ENCODE measurements at regions not wholly inside any gene's neighbourhood (a gene's known extent, or its start where the extent isn't known, plus 50 kb on each side); places are given as distances from the start of the nearest gene placed in this dataset.

DNA sequence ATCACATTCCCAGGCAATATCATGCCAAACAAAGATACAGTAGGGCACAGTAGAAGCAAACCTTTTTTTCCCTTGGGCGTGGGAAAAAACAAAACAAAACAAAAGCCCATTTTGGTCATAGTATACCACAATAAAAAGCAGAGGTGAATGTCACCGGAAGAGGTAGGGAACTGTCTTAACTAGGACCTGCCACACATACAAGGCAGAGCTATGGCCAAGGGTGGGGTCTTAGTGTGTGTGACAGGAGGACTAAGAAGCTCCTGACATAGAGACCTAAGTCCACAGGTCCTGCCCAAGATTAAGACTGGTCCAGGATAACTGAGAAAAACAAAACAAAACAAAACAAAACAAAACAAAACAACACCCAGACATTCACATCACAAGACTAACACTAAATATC, 441.2 kb upstream of the DSEL start:
- no peak overlapping the region for H3K4me3 ChIP-seq (ENCODE audit: low read length)
- H3K27me3 ChIP-seq (ENCODE audit: control insufficient read depth, insufficient read depth, low read length), result no peaks in the 10 kb centered on the region
- H3K9ac ChIP-seq (ENCODE audit: low read length), result no peak overlapping the region
- H3K4me1 ChIP-seq (ENCODE audit: control insufficient read depth, insufficient read depth, low read length), result no peaks in the 10 kb centered on the region
- no peaks in the 10 kb centered on the region for H3K36me3 ChIP-seq (ENCODE audit: control insufficient read depth, insufficient read depth, low read length)
- H3K27ac ChIP-seq (ENCODE audit: low read depth, low read length), result no peak overlapping the region

DNA sequence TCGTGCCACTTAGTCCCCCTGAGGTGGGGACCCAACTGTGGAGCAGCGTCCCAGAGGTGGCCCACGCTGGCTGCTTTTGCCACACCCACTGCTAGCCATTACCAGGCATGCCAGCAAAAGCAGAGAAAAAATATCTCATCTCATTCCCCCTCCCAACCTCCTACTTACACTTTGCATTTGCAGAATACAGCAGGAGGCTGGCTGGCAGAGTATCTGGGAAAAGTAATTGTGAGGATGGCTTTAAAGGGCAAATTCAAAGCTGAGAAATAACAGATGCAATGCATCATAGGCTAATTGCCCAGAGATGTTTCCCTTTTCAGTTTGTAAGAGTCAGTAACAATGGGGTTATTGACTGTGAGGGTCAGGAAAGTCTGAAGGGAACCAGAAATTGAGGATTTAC, 438.1 kb upstream of the DSEL start:
- Histone ChIP-seq H3K36me3 (ENCODE audit: control insufficient read depth, insufficient read depth, low read length) (no peaks in the 10 kb centered on the region), H3K4me1 (ENCODE audit: control insufficient read depth, insufficient read depth, low read length) (no peaks in the 10 kb centered on the region), H3K9ac (ENCODE audit: low read length) (no peak overlapping the region), H3K27me3 (ENCODE audit: control insufficient read depth, insufficient read depth, low read length) (no peaks in the 10 kb centered on the region), H3K4me3 (ENCODE audit: low read length) (no peak overlapping the region), H3K27ac (ENCODE audit: low read depth, low read length) (no peak overlapping the region)

DNA sequence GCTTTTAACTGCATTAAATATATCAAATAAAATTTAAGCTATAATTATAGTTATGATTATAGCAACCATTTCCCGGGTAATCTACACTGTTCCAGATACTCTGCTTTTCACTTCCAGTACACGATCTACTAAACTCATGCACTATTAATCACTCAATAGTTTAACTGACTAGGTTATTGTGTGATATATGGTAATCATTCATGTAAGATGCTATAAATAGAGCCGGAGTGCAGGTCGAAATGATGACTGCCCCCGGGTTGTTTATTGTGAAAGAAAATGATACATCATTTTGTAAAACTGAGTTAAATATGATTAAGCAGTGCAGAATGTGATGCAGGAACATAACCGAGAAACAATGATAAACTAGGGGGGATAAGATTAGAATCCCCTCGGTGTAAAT, 434.6 kb upstream of the DSEL start:
- Histone ChIP-seq H3K9ac (ENCODE audit: low read length) (no peak overlapping the region), H3K27ac (ENCODE audit: low read depth, low read length) (no peak overlapping the region), H3K36me3 (ENCODE audit: control insufficient read depth, insufficient read depth, low read length) (no peaks in the 10 kb centered on the region), H3K27me3 (ENCODE audit: control insufficient read depth, insufficient read depth, low read length) (no peaks in the 10 kb centered on the region), H3K4me1 (ENCODE audit: control insufficient read depth, insufficient read depth, low read length) (no peaks in the 10 kb centered on the region), H3K4me3 (ENCODE audit: low read length) (no peak overlapping the region)

DNA sequence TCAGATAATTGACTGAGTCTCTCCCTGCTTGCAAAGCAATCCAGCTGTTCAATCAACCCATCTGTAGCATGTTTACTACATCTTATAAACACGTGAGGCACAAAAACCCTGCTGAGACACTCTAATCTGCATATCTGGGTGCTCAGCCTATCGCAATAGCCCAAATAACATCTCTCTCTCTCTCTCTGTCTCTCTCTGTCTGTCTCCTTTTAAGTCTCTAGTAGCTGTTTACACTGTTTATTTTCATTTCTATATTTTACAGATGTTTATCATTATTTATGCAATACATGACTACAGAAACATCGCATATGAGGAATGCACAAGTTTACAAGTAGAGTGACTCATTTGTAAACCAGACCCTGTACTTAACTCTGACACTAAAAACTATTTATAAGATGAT, 422.1 kb upstream of the DSEL start:
- no peak overlapping the region for H3K4me3 ChIP-seq (ENCODE audit: low read length)
- H3K27me3 ChIP-seq (ENCODE audit: control insufficient read depth, insufficient read depth, low read length), result no peaks in the 10 kb centered on the region
- H3K4me1 ChIP-seq (ENCODE audit: control insufficient read depth, insufficient read depth, low read length), result no peaks in the 10 kb centered on the region
- no peaks in the 10 kb centered on the region for H3K36me3 ChIP-seq (ENCODE audit: control insufficient read depth, insufficient read depth, low read length)
- H3K9ac ChIP-seq (ENCODE audit: low read length), result no peak overlapping the region
- no peak overlapping the region for H3K27ac ChIP-seq (ENCODE audit: low read depth, low read length)

DNA sequence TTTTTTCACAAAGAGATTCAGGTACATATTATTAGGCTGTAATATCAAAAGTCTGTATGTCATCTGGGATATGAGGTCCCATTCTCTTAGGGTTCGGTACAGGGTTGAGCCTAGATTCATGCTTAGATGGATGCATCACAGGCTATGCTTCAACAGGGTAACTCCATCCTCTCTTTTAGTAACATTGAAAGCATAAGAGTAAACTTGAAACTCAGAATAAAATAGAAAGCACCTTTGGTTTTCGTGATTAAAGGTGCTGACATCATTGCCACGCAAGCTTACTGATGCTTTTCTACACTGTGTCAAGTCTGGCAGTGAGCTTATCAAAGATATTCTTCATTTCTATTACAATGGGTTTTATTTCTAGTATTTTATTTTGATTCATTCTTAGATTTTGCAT, 419.1 kb upstream of the DSEL start:
- Histone ChIP-seq H3K4me3 (ENCODE audit: low read length) (no peak overlapping the region), H3K36me3 (ENCODE audit: control insufficient read depth, insufficient read depth, low read length) (no peaks in the 10 kb centered on the region), H3K27ac (ENCODE audit: low read depth, low read length) (no peak overlapping the region), H3K27me3 (ENCODE audit: control insufficient read depth, insufficient read depth, low read length) (no peaks in the 10 kb centered on the region), H3K4me1 (ENCODE audit: control insufficient read depth, insufficient read depth, low read length) (no peaks in the 10 kb centered on the region), H3K9ac (ENCODE audit: low read length) (no peak overlapping the region)

DNA sequence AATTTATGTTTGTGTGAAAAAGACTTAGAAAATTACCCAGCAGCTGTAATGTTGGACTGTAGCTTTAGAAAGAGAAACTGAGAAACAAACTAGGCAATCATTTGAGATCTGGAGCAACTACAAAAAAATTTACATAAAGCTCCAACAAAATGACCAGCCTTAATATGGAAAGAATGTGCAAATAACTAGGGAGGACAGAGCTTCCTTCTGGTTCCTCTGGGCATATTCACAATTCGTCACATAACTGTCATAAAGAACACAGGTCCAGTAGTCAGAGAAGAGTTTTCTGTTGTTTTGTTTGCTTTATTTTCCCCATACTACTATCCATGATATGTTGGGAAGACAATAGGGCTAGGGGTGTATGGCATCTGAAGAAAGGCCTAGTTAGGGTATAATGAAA, 416.8 kb upstream of the DSEL start:
- H3K4me3 ChIP-seq (ENCODE audit: low read length), result no peak overlapping the region
- no peak overlapping the region for H3K9ac ChIP-seq (ENCODE audit: low read length)
- H3K36me3 ChIP-seq (ENCODE audit: control insufficient read depth, insufficient read depth, low read length), result no peaks in the 10 kb centered on the region
- H3K27ac ChIP-seq (ENCODE audit: low read depth, low read length), result no peak overlapping the region
- H3K4me1 ChIP-seq (ENCODE audit: control insufficient read depth, insufficient read depth, low read length), result no peaks in the 10 kb centered on the region
- H3K27me3 ChIP-seq (ENCODE audit: control insufficient read depth, insufficient read depth, low read length), result no peaks in the 10 kb centered on the region

DNA sequence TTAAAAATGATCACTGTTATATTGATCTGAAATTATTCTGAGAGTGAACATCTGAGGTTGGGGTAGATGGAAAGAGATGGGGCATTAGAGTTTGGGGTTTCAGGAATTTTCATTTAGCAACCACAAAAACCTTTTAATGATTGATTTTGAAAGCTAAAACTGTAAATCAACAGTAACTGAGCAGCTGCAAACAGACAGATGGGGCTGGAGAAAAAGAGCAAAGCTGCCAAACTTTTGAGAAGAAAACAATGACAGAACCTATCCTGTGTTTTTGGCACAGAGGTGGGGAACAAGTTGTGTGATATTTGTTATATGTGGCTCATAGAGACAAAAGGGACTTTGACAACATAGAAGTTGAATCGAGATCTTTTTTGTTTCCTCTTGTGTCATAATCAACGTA, 415.8 kb upstream of the DSEL start:
- Histone ChIP-seq H3K27me3 (ENCODE audit: control insufficient read depth, insufficient read depth, low read length) (no peaks in the 10 kb centered on the region), H3K36me3 (ENCODE audit: control insufficient read depth, insufficient read depth, low read length) (no peaks in the 10 kb centered on the region), H3K4me3 (ENCODE audit: low read length) (no peak overlapping the region), H3K9ac (ENCODE audit: low read length) (no peak overlapping the region), H3K4me1 (ENCODE audit: control insufficient read depth, insufficient read depth, low read length) (no peaks in the 10 kb centered on the region), H3K27ac (ENCODE audit: low read depth, low read length) (no peak overlapping the region)

DNA sequence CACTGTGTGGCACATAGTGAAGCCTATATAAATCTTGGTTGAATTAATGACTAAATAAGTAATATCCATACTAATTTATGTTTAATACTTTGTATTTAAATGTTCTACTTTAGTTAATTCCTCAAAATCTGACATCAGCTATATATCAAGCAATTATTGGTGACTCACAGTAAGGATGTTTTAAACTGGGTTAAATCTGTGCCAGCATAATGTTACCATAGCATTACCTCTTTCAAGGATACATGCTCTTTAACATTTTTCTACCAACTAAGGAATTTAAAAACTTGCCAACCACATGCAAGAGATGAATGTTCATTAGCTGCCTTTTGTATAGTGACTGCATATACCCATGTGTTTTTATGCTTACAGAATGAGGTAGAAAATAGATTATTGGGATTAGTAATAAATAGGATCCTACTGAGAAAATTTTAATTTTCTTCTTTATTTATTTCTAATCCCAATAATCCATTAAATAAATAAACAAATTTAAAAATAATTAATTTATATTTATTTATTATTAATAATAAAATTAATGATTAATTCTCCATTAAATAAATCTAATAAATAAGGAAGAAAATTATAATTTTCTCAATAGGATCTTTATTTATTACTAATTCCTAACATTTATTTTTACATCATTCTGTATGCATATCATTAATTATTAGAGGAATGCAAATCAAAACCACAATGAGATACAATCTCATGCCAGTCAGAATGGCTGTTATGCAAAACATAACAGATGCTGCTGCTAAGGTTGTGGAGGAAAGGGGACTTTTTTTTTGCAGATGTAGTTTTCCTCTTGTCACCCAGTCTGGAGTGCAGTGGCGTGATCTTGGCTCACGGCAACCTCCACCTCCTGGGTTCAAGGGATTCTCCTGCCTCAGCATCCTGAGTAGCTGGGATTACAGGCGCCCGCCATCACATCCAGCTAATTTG, 410.7 kb upstream of the DSEL start:
- H3K4me3 ChIP-seq (ENCODE audit: low read length), result no peak overlapping the region

DNA sequence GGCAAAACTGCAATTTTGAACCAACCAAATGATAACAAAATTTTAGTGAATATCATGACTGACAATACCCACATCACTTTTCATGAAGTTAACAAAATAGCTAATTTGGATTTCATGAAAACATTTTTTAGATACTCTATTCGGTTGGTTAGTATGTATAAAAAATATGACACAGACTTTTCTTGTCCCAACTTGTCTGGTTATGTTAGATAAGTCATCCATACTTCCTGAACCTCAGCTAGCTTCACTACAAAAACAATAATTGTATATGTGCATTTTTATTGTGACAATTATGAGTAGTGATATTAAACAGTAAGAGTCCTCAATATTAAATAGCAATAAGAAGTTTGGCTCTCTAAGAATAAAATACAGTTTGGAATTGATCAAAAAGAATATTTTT, 408.1 kb upstream of the DSEL start:
- Histone ChIP-seq H3K36me3 (ENCODE audit: control insufficient read depth, insufficient read depth, low read length) (no peaks in the 10 kb centered on the region), H3K4me1 (ENCODE audit: control insufficient read depth, insufficient read depth, low read length) (no peaks in the 10 kb centered on the region), H3K9ac (ENCODE audit: low read length) (no peak overlapping the region), H3K4me3 (ENCODE audit: low read length) (no peak overlapping the region), H3K27me3 (ENCODE audit: control insufficient read depth, insufficient read depth, low read length) (no peaks in the 10 kb centered on the region), H3K27ac (ENCODE audit: low read depth, low read length) (no peak overlapping the region)

More for the DNA sequence above, 410.7 kb upstream of the DSEL start:
- H3K9ac ChIP-seq (ENCODE audit: low read length), result no peak overlapping the region
- H3K4me1 ChIP-seq (ENCODE audit: control insufficient read depth, insufficient read depth, low read length), result no peaks in the 10 kb centered on the region
- no peaks in the 10 kb centered on the region for H3K36me3 ChIP-seq (ENCODE audit: control insufficient read depth, insufficient read depth, low read length)
- no peak overlapping the region for H3K27ac ChIP-seq (ENCODE audit: low read depth, low read length)
- no peaks in the 10 kb centered on the region for H3K27me3 ChIP-seq (ENCODE audit: control insufficient read depth, insufficient read depth, low read length)

DNA sequence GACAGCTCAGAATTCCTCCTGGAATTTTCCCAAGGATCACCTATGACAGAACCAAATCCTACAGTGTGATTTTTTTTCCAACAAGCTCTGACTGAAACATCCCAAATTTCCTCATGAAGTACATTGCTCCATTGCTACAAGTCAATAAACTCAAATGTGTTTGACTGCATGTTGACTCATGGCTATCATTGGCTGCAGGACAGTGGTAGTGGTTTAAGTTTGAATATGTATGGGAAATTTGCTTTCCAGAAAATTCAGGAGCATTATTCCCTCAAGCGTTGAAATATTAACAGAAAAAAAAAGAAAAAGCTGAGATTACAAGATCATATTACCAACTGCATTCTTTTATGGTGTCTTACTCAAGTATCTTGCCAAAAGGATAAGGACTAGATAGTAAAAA, 402.8 kb upstream of the DSEL start:
- H3K27ac ChIP-seq (ENCODE audit: low read depth, low read length), result no peak overlapping the region
- no peaks in the 10 kb centered on the region for H3K4me1 ChIP-seq (ENCODE audit: control insufficient read depth, insufficient read depth, low read length)
- H3K36me3 ChIP-seq (ENCODE audit: control insufficient read depth, insufficient read depth, low read length), result no peaks in the 10 kb centered on the region
- no peak overlapping the region for H3K4me3 ChIP-seq (ENCODE audit: low read length)
- H3K9ac ChIP-seq (ENCODE audit: low read length), result no peak overlapping the region
- no peaks in the 10 kb centered on the region for H3K27me3 ChIP-seq (ENCODE audit: control insufficient read depth, insufficient read depth, low read length)

DNA sequence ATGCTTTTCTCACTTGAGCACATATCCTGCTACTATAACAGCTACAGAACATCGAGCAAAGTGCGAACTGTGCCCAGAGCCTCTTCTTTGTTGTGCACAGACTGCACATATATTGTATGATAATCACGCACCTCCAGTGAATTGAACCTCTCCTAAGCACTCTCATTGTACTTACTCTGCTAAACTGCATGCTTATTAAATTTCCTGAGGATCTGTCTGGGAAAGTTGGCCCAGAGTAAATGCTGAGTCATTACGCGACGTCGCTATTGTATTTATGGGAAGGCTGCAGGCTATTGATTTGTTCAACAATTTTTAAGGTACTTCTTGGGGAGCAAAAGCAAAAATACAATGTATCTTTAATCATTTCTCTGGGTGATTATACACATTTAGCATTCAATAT, 399.6 kb upstream of the DSEL start:
- Histone ChIP-seq H3K4me1 (ENCODE audit: control insufficient read depth, insufficient read depth, low read length) (no peaks in the 10 kb centered on the region), H3K36me3 (ENCODE audit: control insufficient read depth, insufficient read depth, low read length) (no peaks in the 10 kb centered on the region), H3K27me3 (ENCODE audit: control insufficient read depth, insufficient read depth, low read length) (no peaks in the 10 kb centered on the region), H3K9ac (ENCODE audit: low read length) (no peak overlapping the region), H3K27ac (ENCODE audit: low read depth, low read length) (no peak overlapping the region), H3K4me3 (ENCODE audit: low read length) (no peak overlapping the region)

DNA sequence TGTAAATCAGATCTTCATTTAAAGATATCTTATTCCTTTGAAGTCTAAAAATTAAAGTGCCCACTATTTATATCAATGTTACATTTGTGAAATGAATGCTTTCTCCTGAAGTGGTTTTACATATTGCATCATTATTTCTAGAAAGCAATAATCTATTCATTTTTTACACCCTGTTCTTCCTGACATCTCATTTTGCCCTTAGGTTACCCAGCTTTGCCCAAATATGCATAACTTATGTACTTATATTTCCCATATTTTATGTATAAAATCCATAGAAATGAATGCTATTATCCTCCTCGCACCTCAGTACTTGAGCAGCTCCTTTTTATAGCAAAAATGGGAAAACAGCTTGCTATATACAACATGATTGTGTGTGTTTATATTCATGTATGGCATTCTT, 396.5 kb upstream of the DSEL start:
- no peaks in the 10 kb centered on the region for H3K4me1 ChIP-seq (ENCODE audit: control insufficient read depth, insufficient read depth, low read length)
- H3K27ac ChIP-seq (ENCODE audit: low read depth, low read length), result no peak overlapping the region
- H3K27me3 ChIP-seq (ENCODE audit: control insufficient read depth, insufficient read depth, low read length), result no peaks in the 10 kb centered on the region
- no peak overlapping the region for H3K9ac ChIP-seq (ENCODE audit: low read length)
- H3K36me3 ChIP-seq (ENCODE audit: control insufficient read depth, insufficient read depth, low read length), result no peaks in the 10 kb centered on the region
- H3K4me3 ChIP-seq (ENCODE audit: low read length), result no peak overlapping the region

DNA sequence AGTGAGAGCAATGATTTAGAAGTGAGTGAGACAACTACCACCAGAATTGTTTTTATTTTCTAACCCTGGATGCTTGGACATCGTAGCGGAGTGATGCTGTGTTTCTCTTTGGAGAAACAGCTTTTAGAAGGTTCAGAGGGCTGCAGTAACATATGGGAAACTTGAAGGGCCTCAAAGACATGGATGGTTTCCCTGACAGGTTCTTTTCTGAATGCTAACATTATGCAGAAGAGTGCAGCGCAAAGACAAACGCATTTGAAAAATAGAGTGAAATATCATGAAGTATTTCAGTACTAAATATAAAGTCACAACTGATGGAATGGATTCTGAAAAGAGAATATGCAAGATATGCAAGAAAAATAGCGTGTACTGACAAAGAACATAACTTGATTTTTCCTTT, 385.1 kb upstream of the DSEL start:
- Histone ChIP-seq H3K4me1 (ENCODE audit: control insufficient read depth, insufficient read depth, low read length) (no peaks in the 10 kb centered on the region), H3K27ac (ENCODE audit: low read depth, low read length) (no peak overlapping the region), H3K4me3 (ENCODE audit: low read length) (no peak overlapping the region), H3K36me3 (ENCODE audit: control insufficient read depth, insufficient read depth, low read length) (no peaks in the 10 kb centered on the region), H3K27me3 (ENCODE audit: control insufficient read depth, insufficient read depth, low read length) (no peaks in the 10 kb centered on the region), H3K9ac (ENCODE audit: low read length) (no peak overlapping the region)
